Stimulated activated naive CD4-positive, alpha-beta T cell treated with Interleukin-2 at 50 U/mL for 16 hours (primary cell): ENCODE measurements at regions not wholly inside any gene's neighbourhood (a gene's known extent, or its start where the extent isn't known, plus 50 kb on each side); places are given as distances from the start of the nearest gene placed in this dataset.
"Not testable (repeated sequence)": the region's sequence is repeated elsewhere in the genome, so short reads cannot be mapped to it uniquely, and the experiment has no call there.

ENCODE experiments used
- DNase-seq: peaks from one replicate; lab custom pipeline; 2025; lab: John Stamatoyannopoulos, UW

DNA sequence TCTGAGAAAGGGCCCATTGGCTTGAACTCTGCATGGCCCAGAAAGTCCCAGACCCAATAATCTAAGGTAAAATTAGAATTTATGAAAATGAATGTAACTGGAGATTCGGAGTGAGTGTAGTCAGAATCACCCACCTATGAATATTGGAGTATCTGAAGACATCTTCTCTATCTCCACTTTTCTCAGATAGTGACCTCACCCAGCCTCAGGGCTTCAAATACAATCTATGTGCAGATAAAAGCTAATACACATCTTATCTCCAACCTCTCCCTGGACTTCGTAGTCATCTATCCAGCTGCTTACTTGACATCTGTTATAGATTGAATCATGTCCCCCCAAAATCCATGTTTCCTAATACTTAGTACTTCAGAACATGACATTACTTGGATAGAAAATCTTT is 263.2 kb downstream of the RAD51AP2 start:
- no peak for DNase-seq

DNA sequence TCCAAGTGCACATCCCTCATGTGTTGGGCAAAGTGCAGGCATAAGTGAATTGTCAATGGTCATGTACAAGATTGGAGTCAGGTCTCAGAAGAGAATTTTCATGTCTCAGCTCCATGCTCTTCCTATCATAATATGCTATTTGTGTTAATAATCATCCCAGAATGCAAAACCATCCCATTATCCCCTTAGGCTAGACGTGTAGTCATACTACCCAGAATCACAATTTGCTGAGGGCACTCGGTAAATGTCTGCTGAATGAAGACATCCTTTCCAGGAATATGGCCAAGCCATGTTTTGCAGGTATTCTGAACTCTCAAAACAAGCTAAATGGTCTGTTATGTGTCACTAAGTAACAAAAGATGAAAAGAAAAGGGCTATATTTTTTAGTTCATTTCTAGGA is 263.8 kb downstream of the RAD51AP2 start:
- no peak for DNase-seq

DNA sequence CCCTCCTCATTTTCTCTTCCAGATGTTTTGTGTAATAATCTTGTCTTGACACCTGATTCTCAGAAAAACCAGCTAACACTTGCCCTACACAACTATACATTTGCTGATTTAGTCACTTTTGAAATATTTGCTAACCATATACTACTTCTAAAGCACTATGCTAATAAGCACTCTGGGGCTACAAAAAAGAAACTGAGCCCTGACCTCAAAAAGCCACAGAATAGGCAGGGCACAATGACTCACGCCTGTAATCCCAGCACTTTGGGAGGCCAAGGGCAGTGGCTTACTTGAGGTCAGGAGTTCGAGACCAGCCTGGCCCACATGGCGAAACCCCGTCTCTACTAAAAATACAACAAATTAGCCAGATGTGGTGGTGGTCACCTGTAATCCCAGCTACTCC is 266.0 kb downstream of the RAD51AP2 start:
- DNase-seq: no peak

DNA sequence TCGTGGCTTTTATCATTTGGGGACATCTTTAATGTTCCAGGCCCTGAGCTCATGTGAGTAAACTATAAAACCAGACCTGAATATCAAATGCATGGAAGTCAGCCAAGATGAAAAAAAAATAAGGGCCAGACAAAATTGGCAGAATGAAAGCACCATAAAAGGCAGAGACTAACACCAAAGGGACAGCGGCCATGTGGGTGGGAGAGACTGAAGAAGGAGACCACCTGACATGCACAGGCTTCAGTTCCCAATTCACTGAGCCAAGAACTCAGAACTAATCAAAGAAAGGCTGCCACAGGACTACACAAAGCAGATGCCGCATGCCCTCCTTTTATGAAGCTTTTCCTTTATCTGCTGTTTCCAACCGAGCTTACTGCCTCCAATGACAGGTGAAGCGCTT is 267.1 kb downstream of the RAD51AP2 start:
- no peak for DNase-seq

DNA sequence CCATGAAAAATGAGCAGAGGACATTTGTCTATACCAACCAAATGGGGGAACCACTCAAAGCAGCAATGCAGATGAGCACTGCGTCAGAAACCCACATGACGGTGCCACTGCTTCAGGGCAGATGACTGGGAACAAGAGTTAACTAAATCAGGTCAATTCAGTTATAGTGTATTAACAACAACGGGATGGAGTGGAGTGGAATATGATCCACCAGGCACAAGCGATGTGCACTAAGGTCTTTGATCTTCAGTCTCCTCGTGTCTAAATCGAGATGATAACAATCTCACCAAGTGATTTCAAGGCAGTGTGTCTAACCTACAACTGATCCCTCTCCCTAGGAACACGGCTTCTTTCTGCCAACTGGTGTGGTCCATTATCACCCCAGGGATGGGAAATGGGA is 269.0 kb downstream of the RAD51AP2 start:
- no peak for DNase-seq

DNA sequence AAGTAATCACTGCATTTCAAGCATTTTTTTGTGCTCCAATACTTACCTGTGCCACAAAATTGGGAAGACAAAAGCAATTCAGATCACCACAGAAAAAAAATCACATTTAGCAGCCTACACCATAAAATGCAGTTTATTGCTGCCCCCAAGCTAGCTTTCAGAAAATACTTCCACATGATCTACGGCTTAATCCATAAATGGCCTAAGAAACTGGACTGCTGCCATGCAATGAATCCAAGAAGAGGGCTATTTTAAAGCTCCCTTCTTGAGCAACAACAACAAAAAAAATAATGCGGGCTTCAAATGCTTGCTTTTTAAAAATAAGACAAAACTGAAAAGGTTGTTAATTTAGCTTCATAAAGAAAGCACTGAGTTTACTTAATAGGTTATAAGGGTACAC is 272.3 kb downstream of the RAD51AP2 start:
- no peak for DNase-seq

DNA sequence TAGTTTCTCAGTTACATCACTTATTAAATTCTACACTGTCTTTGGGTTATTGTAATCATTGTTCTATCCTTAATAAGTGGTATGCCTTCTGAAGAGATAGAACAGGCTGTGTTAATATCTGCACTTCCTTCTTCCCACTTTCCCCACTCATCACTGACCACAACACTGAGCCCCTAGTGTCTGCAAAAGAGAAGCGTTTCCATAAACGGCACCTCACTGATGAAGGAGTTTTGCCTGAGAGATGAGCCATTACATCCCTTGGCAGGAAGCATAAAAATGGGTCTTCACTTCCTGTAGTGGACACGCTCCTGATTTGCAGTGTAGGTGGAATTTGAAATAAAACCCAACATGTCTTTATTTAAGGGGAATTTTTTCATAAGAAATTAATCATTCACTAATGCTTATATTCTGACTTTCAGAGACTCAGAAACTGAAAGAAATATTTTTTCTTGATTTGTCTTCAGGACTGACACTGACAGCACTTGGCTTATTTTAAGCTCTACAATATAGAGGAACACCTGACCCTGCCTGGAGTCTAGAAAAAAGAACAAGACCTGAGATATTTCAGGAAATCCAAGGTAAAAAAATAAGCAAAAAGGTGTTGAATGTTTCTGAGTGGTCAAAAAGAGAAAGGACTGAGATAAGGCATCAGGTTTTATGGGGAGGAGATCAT is 275.3 kb downstream of the RAD51AP2 start:
- DNase-seq: no peak

DNA sequence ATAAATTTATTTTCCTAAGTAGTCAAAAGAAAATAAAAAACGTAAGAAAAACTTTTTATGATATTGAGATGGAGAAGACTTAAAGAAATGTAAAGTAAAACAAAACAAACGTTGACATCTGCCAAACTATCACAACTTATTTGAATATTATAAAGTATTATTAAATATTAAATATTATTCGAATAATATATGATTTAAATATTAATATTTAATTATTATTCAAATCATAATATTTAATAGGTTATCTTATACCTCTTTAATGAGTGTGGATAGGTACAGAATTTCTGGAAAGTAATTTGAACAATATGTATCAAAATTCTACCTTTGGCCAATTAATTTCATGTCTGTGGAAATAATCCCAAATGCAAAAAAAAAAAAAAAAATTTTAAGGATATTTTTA is 278.7 kb downstream of the RAD51AP2 start:
- DNase-seq: no peak

DNA sequence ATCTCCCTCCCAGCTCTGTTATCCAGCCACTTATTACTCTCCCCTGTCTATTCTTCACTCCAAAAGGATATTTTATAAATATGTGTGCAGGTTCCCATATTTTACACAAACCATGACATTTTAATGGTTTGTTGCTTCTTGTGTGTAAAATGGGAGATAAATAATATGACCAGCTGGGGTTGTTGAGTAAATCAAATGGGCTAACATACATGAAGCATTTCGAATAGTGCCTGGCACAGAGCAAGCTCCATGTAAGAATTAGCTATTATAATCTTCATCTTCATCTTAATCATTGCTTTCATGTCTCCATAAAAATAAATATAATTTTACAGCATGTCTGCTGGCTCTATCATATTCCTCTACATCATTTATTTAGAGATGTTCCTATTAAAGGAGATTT is 283.1 kb downstream of the RAD51AP2 start:
- no peak for DNase-seq

DNA sequence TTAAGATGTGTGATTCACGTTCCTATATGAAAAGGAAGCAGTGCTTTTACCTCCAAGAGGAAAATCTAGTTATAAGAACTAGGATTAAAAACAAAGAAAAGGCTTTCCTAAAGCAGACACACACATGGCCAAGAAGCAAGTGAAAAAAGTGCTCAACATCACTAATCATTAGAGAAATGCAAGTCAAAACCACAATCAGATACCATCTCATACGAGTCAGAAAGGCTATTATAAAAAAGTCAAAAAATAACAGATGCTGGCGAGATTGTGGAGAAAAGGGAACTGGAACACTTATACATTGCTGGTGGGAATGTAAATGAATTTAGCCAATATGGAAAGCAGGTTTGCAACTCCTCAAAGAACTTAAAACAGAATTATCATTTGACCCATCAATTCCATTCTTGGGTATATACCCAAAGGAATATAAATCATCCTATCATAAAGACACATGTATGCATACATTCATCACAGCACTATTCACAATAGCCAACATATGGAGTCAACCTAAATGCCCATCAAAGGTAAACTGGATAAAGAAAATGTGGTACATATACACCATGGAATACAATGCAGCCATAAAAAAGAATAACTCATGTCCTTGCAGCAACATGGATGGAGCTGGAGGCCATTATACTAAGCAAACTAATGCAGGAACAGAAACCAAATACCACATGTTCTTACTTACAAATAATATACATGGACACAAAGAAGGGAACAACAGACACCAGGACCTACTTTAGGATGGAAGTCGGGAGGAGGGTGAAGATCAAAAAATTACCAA is 285.3 kb downstream of the RAD51AP2 start:
- no peak for DNase-seq

DNA sequence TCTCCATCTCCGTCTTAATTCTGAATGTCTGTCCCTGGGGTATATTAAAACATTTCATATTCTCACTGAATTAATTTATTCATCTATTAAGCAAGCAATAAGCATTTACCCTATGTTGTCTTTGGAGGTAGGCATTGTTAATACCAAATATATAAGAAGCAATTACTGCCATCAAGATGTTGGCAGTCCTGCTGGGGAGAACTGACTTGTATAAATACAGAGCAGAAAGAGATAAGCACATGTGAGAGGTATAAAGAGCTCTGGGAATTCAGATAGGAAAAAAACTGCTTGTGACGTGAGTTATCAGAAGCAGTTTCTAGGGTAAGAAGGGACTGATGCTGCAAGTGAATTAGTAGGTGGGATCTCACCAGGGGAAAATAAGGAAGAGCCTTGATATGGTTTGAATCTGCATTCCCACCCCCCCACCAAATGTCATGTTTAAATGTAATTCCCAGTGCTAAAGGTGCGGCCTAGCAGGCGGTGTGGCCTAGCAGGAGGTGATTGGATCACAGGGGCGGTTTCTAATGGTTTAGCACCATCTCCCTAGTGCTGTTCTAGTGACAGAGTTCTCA is 286.8 kb downstream of the RAD51AP2 start:
- DNase-seq: no peak

DNA sequence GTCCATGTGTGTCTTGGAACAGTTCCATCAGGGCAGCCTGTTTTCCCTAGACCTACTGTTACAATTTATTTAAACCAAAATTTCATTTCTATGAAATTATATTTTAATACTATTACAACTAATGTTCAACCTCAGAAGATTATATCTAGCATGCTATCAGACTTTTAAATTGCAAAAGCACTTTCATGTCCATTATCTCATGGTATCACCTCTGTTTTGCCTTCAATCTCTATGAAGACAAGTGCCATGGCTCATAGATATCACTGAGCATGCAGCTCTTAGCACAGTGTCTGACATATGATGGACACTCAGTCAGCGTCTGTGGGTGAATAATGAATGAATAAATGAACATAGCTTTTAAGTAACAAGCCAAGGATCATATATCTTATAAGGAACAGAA is 288.8 kb downstream of the RAD51AP2 start:
- DNase-seq: no peak

DNA sequence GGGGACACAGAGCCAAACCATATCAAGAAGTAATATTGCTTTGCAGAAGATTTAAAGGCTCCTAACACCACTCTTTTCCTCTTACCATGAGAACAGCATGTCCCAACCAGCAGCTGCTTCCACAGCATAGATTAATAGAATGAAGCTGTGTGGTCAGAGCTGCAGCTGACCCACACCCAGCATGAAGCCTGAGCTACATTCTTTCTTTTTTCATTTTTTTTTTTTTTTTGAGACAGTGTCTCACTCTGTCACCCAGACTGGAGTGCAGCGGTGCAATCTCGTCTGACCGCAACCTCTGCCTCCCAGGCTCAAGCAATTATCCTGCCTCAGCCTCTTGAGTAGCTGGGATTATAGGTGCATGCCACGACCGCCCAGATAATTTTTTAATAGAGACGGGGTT is 289.8 kb downstream of the RAD51AP2 start:
- no peak for DNase-seq

DNA sequence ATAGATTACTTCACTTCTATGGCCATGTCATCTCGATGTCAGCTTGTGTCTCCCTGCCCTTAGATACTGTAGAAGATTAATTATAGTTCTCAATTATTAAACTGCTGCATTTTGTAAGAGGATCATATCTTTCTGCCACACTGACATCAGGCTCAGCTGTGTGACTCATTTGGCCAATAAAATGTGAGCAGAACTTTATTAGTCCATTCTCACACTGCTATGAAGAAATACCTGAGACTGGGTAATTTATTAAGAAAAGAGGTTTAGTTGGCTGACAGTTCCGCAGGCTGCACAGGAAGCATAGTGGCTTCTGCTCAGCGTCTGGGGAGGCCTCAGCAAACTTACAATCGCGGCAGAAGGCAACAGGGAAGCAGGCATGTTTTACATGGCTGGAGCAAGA is 290.4 kb downstream of the RAD51AP2 start:
- DNase-seq: no peak

DNA sequence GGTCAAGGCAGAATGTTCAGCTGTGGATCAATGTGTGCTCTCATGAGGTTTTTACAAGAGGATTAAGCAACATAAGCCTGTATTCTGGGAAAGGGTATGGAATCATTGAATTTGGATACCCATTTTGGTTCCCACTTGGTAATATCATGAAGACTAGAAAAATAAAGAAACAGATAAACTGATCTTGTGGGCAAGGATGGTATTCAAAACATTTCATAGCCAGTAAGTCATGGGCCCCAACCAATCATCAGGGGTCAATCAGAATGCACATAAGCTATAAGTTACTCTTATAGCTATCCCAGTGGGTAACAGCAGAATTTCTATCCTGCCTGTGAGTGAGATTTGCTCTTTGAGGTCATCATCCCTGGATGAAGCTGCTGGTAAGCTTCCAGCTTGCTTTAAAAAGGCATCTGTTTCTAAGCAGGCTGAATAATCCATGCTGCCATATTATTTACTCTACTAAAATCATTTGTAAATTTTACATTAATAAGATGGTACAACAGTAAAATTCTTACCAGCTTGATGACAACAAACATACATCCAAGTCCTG is 291.2 kb downstream of the RAD51AP2 start:
- no peak for DNase-seq

DNA sequence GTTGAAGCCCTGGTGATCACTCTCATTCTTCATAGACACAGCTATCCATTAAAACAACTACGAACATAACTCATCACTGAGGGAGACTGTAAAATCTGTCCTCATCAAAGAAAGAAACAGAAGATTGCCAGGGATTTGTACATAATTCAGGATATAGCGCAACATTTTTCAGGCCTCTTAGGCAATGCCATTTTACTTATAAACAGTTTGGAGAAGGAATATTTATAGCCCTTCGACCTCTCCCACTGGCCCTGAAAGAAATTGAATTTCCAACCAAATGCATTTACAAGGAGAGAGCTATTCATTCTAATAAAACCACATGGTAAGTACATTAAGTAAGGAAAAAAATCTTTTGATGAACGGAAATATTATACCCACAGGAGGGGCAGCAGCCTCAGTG is 295.0 kb downstream of the RAD51AP2 start:
- DNase-seq: no peak

DNA sequence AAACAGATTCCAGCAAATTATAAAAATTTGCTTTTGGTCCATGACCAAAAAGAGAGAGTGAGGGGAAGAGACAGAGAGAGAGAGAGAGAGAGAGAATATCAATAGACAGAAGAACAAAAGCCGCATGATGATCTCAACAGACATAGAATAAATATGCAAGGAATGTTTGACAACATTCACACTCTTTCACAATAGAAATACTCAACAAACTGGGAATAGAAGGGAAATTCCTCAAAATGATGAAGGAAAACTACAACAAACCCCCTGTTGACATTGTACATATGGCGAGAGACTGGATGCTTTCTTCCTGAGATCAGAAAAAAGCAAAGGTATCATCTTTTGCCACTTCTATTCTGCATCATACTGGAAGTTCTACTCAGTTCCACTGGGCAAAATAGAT is 309.7 kb downstream of the RAD51AP2 start:
- no peak for DNase-seq

DNA sequence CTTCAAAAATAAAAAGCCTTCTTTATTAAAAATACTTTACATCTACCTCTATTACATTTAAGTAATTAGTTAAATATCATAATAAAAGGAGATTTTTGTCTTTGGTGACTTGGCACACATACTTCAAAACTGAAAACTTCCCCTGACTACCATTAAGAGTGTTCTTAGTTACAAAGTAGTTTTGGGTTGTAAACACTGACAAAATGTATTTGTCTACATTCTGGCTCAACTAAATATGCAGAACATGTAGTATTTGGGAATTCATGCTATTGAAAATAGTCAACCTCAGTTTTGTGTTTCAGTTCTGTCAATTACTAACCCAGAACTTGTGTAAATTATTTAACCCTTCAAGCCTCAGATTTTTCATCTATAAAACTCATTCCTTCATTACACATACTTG is 311.5 kb downstream of the RAD51AP2 start:
- no peak for DNase-seq

DNA sequence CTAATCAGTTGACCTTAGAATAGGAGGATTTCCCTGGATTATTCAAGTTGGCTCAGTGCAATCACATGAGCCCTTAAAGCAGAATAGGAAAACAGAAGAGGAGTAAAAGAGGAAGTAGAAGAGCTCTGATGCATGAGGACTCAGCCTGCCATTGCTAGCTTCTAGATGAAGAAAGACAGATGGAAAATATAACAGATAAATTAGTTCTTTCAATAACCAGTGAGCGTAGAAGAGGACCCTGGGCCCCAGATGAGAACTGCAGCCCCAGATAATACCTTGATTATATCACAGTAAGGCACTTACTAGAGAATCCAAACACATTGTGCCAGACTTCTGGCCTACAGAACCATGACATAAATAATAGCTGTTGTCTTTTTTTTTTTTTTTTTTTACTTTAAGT is 314.0 kb downstream of the RAD51AP2 start:
- not testable (repeated sequence) for DNase-seq

DNA sequence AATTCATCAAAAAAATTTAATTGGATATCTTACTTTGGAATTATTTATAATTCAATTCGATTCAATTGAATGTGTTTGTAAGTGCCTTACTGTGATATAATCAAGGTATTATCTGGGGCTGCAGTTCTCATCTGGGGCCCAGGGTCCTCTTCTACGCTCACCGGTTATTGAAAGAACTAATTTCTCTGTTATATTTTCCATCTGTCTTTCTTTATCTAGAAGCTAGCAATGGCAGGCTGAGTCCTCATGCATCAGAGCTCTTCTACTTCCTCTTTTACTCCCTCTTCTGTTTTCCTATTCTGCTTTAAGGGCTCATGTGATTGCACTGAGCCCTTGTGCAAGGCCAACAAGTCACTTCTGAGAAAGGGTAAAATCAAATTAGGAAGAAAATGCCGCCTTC is 315.6 kb downstream of the RAD51AP2 start:
- not testable (repeated sequence) for DNase-seq

DNA sequence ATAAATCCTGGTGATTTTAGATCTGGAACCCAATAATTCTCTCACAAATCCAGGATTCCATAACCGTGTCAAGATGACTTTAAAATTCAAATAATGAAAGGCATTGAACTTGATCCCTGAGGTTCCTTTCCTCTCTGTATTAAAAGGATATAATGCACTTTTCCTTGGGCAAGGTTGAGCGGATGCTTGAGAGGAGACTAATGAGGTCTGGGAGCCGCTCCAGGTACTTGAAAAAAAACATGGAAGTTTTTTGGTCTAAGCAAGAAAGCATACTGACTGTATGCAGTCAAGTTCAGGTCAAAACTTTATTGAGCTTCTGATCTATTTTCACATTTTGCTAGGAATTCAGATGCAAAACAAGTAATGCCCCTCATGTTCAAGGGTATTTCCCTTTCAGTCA is 318.5 kb downstream of the RAD51AP2 start:
- DNase-seq: no peak

DNA sequence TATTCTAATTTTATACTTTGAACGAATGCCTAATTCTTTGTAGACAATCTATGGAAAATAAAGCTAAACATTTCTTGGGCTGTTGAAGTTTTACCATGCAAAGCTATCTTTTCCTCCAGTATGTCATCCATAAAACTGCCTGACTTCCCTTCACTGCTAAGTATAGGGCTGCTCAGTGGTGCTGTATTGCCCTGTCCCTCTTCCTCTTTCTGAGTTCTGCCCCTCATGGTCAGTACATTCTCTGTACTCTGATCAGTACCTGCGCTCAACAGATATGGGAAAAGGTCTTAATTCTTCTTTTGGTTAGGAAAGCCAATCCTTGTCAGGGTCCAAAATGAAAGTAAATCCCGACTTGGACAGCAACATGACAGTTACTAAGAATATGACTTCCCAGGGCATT is 321.9 kb downstream of the RAD51AP2 start:
- DNase-seq: no peak

DNA sequence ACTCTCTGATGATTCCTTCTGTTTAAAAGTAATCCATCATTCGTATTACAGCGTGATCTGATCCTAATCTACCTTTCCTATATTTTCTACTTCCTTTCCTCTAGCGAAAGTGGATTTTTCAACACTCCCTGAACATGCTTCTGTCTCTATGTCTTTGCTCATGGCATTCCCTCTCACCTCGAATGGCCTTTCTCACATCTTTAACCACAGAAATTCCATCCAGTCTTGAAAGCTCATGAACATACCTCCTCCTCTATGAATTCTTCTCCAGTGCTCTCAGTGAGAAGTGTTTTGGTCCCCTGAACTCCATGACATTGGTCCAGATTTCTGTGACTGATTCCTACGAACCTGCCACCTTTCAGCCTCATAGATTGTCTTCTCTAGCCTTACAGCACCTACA is 323.2 kb downstream of the RAD51AP2 start:
- no peak for DNase-seq
